K562 (cell line): ENCODE measurements at regions not wholly inside any gene's neighbourhood (a gene's known extent, or its start where the extent isn't known, plus 50 kb on each side); places are given as distances from the start of the nearest gene placed in this dataset.

Source experiments
- BMI1 ChIP-seq: fragments of 150-350 bp; IDR thresholded peaks from 2 replicates; pipeline ENCODE4 v1.6.1; 2014; ENCODE audit warnings: low read length
- ELF2 ChIP-seq: fragments of 250-450 bp; sonication (Bioruptor Pico); IDR thresholded peaks from 2 replicates; pipeline ENCODE4 v1.5.0; 2021; ENCODE audit warnings: mild to moderate bottlenecking
- MGA ChIP-seq: fragments of 450-650 bp; IDR thresholded peaks from 2 replicates; pipeline ENCODE4 v1.6.1; 2016; ENCODE audit warnings: mild to moderate bottlenecking, moderate library complexity

GRCh38 chr3:35070088-35070487, 569.2 kb upstream of the ARPP21 start (continued):
- TF ChIP-seq MGA (no peak), ELF2 (no peak), BMI1 (no peak)
